ENCODE measurements at regions not wholly inside any gene's neighbourhood (a gene's known extent, or its start where the extent isn't known, plus 50 kb on each side); places are given as distances from the start of the nearest gene placed in this dataset.

- TF ChIP-seq POLR2A (IDR thresholded peaks at IDR 0.05) (no peak), CTCF (IDR thresholded peaks at IDR 0.05) (no peak)
Observed at GRCh38 chr18:34548120-34548972, 161.8 kb upstream of the DTNA start.
